EH (cell line): ENCODE measurements at regions not wholly inside any gene's neighbourhood (a gene's known extent, or its start where the extent isn't known, plus 50 kb on each side); places are given as distances from the start of the nearest gene placed in this dataset.

Experiments used
- DNase-seq: peaks from one replicate; pipeline ENCODE4 v3.0.0-alpha.2; 2015; ENCODE audit warnings: low read depth

DNA sequence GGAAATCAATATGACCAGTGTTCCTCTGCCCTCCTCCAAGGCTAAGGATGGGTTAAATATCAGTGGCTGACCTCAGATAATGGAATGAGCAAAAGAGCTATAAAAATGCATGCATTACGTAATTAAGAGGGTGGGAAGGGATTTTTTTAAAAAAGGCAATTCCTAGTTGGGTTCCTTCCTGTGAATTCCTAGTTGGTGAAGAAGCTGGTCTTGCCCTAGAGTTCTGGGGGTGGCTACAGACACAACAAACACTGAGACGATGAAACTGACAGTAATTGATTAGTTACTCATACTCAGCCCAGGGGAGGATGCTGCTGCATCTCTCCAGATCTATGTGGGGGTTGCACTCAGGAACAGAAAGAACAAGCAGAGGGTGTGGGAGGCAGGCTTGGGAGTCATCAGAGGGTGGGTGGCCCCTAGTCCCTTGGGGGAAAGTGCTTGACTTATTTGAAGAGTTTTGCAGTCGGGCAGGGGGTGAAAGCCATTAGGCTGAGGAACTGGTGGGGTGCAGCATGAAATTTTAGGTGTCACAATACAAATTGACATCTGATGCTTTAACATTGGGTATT, 662.0 kb upstream of the FRG1 start:
- no peak for DNase-seq

DNA sequence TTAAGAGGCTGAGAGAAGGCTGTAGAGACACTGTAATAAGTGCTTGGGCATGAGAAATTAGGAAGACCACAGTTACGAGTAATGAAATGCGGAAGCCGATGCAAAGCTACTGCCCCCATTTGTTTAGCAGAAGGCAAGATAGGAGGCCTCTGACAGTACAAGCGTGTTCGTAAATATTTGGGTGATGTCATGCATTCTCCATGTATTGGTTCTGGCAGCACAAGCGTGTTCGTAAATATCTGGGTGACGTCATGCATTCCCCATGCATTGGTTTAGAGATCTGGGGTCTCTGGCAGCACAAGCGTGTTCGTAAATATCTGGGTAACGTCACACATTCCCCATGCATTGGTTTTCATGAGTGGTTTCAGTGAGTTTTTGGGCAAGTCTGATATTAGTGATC, 661.5 kb upstream of the FRG1 start:
- DNase-seq, result no peak

DNA sequence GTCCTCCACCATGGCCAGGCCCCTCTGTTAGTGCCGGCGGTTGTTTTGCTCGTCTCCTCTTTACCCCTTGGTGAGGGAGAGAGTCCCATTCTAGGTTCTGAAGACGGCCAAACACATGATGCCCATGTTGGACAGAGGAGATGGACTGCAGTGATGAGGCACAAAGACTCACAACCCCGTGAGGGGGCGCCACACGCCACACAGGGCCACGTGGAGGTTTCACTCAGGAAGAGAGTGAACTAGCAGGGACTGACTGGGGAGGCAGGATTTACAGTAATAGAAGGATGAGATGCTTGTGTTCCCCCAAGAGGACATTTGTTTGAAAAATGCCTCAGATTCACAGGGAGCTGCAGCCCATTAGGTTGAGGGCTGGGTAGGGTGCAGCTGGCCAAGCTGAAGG, 655.3 kb upstream of the FRG1 start:
- DNase-seq, result no peak

DNA sequence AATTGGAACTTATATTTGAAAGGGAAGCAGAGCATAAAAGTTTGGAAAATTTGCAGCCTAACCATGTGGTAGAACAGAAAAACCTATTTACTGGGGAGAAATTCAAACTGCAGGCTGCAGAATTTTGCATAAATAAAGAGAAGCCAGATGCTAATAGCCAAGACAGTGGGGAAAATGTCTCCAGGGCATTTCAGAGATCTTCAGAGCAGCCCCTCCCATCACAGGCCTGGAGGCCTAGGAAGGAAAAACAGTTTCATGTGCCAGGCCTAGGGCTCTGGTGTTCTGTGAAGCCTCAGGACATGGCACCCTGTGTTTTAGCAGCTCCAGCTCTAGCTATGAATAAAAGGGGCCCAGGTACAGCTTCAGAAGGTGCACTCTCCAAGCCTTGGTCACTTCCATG, 648.7 kb upstream of the FRG1 start:
- no peak for DNase-seq

DNA sequence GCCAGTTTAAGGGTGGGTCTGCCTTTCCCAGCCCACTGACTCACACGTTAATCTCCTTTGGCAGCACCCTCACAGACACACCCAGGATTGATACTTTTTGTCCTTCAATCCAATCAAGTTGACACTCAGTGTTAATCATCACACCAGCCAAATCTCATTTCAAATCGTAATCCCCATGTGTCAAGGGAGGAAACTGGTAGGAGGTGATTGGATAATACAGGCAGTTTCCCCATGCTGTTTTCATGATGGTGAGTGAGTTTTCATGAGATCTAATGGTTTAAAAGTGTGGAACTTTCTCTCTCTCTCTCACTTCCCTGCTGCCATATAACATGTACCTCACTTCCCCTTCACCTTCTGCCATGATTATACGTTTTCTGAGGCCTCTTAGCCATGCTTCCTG, 647.2 kb upstream of the FRG1 start:
- DNase-seq, result no peak

DNA sequence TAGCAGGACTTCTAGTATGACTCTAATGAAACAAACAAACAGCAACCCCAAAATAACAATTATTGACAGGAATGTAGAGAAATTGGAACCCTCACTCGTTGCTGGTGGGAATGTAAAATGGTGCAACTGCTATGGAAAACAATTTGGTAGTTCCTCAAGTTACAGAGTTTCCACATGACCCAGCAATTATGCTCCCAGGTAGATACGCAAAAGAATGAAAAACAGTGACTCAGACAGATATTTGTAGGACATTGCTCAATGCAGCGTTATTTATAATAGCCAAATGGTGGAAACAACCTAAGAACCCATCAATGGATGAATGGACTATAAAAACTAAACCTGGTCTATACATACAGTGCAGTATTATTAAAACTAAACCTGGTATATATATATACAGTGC, 646.1 kb upstream of the FRG1 start:
- DNase-seq, result no peak

DNA sequence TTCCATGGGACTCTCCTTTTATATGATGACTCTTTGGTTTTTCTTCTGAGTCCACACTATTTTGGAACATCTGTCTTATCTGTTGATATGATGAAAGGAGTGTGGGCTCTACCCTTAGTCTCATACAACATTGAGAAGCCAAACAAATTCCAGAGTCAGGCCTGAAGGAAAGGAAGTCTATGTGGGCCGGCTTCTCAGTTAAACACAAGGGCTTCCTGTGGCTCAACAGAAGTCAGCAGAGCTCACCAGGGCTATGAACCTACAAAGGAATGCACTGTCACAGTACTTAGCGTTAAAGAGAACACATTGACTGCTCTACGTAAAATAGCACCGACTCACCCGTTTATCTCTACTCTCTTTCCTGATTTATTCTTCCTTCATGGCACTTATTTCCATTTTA, 641.0 kb upstream of the FRG1 start:
- no peak for DNase-seq

DNA sequence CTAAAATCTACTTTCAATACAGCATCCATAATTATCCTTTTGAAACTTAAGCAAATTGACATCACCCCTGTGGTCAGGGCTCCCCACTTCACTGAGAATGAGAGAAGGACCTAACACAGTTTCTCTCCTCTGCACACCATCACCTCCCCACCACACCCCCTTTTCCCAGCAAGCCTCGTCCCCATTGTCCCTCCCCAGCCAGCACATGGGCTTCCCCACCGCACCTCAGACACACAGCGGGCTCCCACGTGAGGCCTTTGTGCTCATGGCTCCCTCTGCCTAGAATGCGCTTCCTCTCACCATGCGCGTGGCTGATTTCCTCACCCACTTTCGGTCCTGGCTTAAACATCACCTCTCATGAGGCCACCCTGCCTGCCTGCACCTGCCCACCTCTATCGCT, 639.0 kb upstream of the FRG1 start:
- DNase-seq, result no peak

DNA sequence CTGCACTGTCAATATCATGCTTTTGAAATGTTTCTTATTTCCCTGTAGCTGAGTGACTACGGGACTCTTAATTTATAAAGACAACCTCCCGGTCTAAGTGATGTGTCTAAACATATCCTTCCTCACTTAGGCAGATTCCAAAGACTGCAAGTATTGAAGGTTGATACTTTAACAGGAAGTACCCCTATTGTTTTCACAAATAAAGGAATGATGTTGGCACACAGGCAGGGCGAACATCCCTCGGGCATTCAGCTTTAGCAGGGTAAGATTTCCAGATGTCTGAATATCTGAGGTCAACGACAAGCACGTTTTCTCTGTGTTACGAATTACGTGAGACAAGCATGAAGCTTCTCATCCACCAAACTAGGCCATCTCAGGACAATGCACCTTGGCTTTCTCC, 638.0 kb upstream of the FRG1 start:
- no peak for DNase-seq

DNA sequence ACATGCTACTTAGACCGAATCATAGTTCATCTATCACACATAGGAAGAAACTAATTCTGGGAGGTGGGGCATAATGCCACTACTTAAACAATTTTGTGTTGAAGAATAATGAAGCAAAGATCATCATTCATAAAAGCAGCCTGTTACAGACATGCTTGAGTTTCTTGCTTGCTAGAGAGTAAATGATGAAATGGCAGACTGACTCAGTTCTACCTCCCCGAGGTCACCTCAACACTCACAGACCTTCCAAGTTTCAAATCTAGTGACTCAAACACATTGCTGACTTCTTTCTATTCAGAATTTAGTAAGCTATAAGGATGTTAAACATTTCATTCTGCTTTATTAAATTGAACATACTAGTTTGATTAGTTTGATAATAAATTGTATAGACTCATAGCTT, 636.5 kb upstream of the FRG1 start:
- DNase-seq, result no peak

DNA sequence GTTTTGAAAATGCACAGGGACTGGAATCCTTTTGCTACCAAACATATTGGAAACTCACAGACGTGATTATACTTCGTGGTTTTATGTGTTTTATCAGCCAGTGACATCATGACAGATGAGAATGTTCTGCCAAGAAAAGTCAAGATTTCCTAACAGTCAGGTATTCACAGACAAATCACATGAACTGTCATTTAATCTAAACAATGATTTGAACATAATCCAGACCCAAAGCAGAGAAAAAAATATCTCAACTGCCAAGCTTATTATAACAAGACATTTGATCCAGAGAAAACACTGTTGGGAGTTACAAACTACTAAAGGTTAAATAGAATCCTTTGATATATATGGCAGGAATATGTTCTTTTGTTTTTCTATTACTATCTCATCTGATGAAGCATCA, 635.9 kb upstream of the FRG1 start:
- DNase-seq, result no peak

DNA sequence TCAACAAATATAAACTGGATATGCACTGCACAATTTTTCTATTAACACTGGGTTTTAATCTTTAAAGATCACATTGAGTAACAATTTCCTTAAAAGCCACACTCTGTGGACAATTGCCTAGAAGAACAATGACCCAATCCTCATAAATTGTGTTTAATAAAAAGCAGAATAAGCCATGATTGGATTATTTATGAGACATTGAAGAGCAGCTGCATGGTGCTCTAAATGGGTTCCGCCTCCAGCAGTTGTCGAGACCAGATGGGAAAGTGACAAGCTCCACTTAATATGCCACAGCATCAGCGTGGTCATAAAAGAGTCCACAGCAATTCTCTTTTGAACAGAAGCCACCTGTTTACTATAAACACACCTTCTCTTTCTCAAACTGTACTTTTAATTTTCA, 635.2 kb upstream of the FRG1 start:
- no peak for DNase-seq

DNA sequence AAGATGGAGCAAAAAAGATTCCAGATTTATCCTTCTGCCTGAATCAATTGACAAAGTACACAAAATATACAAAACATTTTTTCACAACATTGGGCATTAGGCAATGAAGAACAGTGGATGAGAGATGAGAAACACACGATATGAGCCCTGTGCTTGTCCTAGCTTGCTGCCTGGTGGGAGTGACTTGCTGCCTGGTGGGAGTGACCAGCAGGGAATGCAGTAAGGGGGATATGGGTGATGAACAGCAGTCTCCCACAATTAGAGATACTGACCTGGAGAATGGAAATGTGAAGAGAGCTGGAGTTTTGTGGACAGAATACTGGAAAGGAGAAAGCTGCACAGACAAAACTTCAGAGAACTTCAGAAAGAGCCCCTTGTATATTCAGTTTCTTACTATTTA, 629.4 kb upstream of the FRG1 start:
- DNase-seq, result no peak

DNA sequence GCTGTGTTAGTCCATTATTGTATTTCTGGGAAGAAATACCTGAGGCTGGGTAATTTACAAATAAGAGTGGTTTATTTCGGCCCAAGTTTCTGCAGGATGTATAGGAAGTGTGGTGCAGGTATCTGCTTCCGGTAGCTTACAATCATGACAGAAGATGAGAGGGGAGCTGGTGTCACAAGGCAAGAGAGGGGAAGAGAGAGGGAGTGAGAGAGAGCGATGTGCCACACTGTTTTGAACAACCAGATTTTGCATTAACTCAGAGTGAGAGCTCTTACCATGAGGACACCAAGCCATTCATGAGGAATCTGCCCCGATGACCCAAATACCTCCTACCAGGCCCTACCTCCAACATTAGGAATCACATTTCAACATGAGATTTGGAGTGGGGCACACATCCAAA, 627.6 kb upstream of the FRG1 start:
- no peak for DNase-seq

DNA sequence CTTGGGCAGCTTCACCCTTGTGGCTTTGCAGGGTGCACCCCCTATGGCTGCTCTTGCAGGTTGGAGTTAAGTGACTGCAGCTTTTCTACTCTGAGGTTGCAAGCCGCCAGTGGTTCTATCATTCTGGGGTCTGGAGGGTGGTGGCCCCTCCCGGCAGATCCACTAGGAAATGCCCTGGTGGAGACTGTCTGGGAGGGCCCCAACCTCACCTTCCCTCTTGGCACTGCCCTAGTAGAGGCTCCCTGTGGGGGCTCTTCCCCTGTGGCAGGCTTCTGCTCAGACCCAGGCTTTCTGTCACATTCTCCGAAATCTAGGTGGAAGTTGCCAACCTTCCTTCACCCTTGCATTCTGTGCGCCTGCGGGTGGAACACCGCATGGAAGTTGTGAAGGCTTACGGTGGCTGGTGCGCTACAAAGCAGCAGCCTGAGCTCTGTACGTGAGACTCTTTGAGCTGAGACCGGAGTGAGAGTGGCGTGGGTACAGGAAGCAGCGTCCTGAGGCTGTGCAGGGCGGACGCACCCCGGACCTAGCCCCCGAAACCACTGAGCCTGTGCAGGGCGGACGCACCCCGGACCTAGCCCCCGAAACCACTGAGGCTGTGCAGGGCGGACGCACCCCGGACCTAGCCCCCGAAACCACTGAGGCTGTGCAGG, 626.7 kb upstream of the FRG1 start:
- no peak for DNase-seq

DNA sequence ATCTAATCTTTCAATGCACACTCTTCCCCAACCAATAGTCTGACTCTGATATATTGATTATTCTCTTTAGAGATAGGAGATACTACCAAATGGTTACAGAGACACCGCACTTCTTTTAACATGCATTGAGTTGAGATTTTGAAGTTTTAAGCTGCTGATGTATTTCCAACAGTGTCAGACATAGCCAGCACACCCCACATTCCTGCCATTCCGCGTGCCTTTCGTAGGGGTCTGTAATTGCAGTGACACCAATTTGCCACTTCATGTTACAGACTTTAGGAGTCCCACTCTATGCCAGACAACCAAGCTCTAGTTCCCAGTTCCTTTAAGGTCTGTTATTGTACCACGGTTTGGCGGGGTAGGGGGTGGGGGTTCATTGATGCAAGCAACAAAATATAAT, 618.2 kb upstream of the FRG1 start:
- DNase-seq, result no peak

DNA sequence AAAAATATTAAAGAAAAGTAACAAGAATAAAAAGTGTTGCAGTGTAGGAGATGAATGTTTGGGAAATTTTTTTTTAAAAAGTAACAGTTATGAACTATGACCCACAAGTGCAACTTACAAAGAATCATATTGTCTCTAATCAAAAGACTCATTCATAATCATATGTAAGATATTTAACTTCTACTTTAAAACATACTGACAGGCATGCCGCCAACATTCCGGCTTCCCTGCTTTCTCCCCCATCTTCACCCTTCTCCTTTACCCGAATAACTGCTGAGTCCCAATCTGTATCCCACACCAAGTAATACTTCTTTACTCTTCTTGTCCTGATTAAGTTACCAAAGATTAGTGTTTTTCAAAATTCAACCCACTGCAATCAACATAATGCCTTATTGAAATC, 598.8 kb upstream of the FRG1 start:
- DNase-seq, result no peak

DNA sequence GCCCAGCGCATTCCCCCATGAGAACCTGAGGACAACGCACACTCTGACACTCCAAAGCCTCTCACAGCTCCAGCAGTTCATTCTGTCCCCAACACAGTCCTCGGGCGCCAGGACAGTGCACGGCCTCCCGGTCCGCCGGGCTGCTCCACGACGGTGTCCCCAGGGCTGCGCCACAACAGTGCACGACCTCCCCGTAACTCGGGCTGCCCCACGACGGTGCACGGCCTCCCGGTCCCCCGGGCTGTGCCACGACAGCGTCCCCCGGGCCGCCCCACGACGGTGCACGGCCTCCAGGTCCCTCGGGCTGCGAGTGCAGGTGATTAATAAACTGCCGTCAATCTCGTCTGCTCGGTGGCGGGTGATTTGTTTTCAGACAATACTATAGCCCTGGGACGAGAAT, 585.1 kb upstream of the FRG1 start:
- DNase-seq, result no peak

DNA sequence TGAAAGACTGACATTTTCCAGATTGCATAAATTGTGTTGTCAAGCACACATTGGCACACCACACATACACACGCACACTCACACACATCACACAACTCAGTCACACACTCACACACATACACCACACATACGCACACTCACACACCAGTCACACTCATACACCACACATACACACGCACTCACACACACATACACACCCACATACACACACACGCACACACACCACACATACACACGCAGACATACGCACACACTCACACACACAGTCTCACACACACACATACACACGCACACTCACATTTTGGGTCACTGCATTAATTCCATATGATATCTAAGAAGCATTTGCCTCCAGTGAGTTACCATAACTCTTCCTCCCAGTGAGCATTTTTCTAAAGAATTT, 578.3 kb upstream of the FRG1 start:
- DNase-seq, result no peak

DNA sequence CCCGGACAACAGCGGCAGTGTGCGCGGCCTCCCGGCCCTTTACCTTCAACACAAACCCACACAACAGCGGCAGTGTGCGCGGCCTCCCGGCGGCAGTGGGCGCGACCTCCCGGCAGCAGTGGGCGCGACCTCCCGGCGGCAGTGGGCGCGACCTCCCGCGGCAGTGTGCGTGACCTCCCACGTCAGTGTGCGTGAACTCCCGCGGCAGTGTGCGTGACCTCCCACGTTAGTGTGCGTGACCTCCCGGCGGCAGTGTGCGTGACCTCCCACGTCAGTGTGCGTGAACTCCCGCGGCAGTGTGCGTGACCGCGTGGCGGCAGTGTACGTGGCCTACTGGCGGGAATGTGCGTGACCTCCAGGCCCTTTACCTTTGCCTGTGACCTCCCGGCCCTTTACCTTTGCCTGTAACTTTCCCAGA, 576.6 kb upstream of the FRG1 start:
- no peak for DNase-seq

DNA sequence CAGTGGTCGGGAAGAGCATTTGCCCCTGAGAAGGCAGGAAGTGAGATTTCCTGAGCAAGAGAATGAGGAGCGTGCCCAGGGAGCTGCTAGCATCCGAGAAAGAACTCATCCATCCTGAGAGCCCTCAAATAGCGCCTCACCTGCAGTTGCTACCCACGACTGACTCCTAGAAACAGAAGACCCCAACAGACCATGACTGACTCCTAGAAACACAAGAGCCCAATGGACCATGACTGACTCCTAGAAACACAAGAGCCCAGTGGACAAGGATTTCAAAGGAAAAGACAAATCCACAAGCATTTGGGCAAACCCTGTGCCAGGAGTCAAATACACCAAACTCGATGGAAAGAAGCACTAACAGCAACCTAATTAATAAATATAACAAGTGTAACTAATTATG, 575.2 kb upstream of the FRG1 start:
- no peak for DNase-seq

DNA sequence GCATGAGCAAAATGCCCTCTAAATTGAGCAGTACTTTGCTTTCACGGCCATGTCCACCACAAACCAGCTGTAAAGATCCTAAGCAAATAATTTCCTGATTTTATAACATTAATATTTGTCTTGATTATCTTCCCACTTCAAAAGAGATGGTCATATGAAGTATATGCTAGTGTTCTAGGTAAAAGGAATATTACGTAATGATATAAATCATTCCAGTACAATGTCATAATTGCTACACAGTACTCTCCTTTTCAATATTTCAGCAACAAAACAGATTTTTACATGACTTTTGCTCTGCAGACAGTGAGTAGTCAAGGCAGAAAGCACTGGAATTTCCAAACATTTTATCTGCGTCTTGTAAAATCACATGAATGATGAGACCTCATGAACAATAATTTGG, 572.8 kb upstream of the FRG1 start:
- no peak for DNase-seq

DNA sequence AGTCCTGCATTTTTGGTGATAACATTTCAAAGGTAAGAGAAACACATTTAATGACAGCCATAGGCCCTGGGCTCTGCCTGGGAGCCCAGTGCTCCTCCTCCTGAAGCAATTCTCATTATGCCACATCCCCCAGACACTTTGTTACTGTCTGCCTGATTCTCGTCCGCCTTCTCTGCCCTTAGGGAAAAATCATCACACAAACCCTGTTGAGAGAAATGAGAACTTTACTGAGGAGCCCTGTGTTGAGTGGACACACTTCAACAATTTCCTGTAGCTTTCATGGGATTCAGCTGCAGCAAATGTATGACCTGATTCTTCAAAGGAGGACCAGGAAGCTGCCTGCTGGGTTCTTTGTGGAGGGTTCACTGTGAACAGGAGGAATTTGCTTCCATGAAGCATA, 566.5 kb upstream of the FRG1 start:
- DNase-seq, result no peak

DNA sequence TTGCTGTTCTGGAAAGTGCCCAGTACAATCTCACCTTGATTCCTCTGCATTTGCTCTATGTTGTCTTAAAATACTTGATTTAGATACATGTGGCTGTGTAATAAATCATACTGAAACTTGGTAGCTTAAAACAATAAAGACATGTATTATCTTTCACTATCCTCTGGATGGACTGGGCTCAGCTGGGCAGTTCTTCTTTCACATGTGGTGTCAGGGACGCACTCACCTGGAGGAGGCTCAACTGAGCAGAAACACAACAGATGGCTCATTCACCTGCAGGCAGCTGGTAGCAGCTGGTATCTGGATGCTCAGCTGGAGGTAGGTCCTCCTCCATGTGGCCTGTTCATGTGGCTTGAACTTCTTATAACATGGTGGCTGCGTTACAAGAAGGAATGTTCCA, 563.8 kb upstream of the FRG1 start:
- DNase-seq, result no peak

DNA sequence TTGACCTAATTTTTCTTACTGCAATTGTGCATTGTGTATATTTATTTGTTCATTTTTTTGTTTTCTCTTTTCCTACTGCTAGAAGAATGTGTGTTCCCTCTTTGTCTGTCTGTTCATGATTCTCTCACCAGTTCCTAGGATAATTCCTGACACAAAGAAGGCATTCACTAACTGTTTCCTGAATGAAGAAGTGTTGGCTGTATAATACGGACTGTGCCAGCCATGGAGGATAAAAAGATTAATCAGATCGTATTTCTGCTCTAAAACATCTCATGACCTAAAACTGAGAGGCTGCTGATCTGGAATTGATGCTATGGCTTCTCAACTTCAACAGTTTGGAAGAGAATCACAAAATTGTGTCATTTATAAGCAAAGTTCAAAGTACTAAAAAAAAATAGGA, 563.1 kb upstream of the FRG1 start:
- no peak for DNase-seq
